Epidermal melanocyte (primary cell): ENCODE measurements at regions not wholly inside any gene's neighbourhood (a gene's known extent, or its start where the extent isn't known, plus 50 kb on each side); places are given as distances from the start of the nearest gene placed in this dataset.
"Not testable (repeated sequence)": the region's sequence is repeated elsewhere in the genome, so short reads cannot be mapped to it uniquely, and the experiment has no call there.

Experiments
- DNase-seq: peaks from one replicate; pipeline ENCODE4 v3.0.0; 2011; ENCODE audit warnings: low spot score; ENCODE audit not compliant: insufficient read length

- not testable (repeated sequence) for DNase-seq
Measured at GRCh38 chr20:47977017-47977788, 191.9 kb upstream of the SULF2 start.

GRCh38 chr20:47974234-47974878, 189.1 kb upstream of the SULF2 start:
- DNase-seq: no peak

- DNase-seq: no peak
Measured at GRCh38 chr20:47973519-47974233, 188.4 kb upstream of the SULF2 start.

GRCh38 chr20:47972916-47973309, 187.6 kb upstream of the SULF2 start:
- no peak for DNase-seq

- not testable (repeated sequence) for DNase-seq
Measured at GRCh38 chr20:47972297-47972915, 187.1 kb upstream of the SULF2 start.

GRCh38 chr20:47971058-47971791, 185.9 kb upstream of the SULF2 start:
- DNase-seq: no peak

- DNase-seq: no peak
Measured at GRCh38 chr20:47970282-47970903, 185.1 kb upstream of the SULF2 start.

GRCh38 chr20:47969426-47969825, 184.1 kb upstream of the SULF2 start:
- no peak for DNase-seq

GRCh38 chr20:47968541-47969310, 183.4 kb upstream of the SULF2 start:
- no peak for DNase-seq

GRCh38 chr20:47964149-47964548, 178.9 kb upstream of the SULF2 start:
- DNase-seq: no peak

GRCh38 chr20:47963022-47963421, 177.7 kb upstream of the SULF2 start:
- DNase-seq: no peak

- no peak for DNase-seq
Measured at GRCh38 chr20:47962286-47962963, 177.1 kb upstream of the SULF2 start.

GRCh38 chr20:47960769-47961541, 175.7 kb upstream of the SULF2 start:
- DNase-seq: no peak

GRCh38 chr20:47960277-47960676, 175.0 kb upstream of the SULF2 start:
- DNase-seq: no peak

- not testable (repeated sequence) for DNase-seq
Measured at GRCh38 chr20:47957989-47958801, 172.9 kb upstream of the SULF2 start.

- DNase-seq: no peak
Measured at GRCh38 chr20:47957135-47957534, 171.9 kb upstream of the SULF2 start.

- DNase-seq: no peak
Measured at GRCh38 chr20:47956268-47956995, 171.2 kb upstream of the SULF2 start.
